Umbilical cord (tissue), 1 donor: ENCODE measurements at regions not wholly inside any gene's neighbourhood (a gene's known extent, or its start where the extent isn't known, plus 50 kb on each side); places are given as distances from the start of the nearest gene placed in this dataset.

ENCODE experiments used
- DNase-seq: peaks from one replicate; pipeline ENCODE4 v3.0.0-alpha.2; 2015; ENCODE audit warnings: low spot score

DNA sequence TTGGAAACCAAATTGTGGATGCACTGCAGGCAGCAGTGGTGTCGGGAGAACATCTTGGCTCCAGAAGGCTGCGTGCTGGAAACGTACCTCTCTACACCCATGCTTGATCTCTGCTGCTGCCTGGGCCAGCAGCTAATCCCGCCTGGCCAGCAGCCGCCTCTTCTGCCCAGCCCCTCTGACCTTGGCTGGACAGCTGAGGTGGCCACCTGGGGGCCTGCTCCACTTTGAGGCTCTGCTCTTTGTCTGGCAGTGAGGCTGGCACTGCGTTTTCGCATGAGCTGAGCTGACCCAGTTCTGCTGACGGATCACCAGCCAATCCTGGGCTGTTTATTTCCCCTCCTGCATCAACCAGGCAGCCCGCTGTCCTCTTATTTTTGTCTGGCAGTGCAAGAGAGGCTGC, 154.9 kb downstream of the TENT4A start:
- DNase-seq: no peak

DNA sequence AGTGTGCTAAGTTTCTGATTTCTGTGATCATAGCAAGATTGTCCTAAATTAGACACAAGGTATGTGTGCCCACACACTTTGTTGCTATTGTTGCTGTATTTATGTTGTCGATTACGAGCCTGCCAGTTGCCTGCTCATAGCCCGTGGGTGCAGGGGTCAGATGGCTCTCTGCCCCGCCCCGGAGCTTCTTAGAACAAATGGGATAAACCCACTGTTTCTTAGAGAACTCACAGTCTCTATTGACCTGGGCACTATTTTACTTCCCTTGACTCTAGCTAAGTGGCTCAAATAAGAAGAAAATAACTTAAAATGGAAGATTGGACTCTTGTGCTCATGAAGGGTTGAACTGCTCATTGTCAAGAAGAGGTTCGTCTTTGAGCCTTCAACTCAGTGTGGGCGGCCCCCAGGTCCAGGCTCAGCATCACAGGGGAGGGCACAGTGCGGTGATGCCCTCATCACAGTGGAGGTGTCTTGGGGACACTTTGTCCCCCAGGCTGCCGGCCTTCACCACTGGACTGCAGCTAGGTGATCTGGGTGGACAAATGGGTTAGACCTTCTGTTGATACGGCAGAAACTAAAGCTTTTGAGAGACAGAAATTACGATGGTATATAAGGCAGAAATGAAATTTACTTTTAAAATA, 155.5 kb downstream of the TENT4A start:
- no peak for DNase-seq

DNA sequence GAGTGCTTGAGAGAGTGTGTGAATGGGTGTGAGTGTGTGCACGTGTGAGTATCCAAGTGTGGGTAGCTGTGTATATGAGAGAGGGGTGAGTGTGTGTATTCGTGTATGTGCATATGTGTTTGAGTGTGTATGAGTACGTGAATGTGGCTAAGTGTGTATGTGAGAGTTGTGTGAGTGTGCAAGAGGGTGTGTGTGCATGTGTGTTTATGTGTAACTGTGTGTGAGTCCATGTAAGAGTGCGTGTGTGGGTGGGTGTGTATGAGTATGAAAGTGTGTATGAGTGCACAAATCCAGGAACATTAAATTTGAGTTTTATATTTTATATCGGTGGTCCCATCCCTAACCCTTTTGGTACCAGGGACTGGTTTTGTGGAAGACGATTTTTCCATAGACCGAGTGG, 156.4 kb downstream of the TENT4A start:
- no peak for DNase-seq

DNA sequence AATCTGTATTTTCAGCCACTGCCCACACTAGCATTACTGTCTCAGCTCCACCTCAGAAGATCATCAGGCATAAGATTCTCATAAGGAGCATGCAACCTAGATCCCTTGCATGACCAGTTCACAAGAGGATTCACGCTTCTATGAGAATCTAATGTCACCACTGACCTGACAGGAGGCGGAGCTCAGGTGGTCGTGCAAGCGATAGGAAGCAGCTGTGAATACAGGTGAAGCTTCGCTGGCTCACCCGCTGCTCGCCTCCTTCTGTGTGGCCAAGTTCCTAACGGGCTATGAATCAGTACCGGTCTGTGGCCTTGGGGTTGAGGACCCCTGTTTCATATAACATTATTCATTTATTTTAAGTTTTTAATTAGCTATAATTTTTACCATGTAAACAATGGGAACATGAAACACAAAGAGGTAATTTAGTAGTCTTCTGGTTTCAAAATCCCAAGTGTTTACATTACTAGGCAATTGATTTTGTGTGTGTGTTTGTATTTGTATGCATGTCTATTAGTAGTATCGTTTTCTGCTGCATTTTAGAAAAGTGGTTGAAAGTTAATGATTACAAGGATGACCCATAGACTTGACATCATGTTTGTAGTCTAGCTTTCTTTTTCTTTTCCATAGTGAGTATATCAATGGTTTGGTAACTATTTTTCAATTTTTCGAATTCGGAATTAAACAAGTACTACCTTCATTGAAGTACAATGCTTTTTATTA, 159.4 kb downstream of the TENT4A start:
- DNase-seq: no peak

DNA sequence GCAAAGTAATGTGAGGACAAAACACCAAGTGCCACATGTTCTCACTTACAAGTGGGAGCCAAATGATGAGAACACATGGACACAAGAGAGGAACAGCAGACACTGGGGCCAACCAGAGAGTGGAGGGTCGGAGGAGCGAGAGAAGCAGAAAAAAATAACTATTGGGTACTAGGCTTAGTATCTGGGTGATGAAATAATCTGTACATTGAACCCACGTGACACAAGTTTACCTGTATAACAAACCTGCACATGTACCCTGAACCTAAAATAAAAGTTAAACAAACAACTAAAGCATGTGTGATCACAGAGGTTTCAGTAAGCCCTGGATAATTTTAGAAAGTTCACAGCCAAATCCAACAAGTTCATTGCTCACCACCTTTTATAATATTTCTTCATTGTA, 160.1 kb downstream of the TENT4A start:
- no peak for DNase-seq

DNA sequence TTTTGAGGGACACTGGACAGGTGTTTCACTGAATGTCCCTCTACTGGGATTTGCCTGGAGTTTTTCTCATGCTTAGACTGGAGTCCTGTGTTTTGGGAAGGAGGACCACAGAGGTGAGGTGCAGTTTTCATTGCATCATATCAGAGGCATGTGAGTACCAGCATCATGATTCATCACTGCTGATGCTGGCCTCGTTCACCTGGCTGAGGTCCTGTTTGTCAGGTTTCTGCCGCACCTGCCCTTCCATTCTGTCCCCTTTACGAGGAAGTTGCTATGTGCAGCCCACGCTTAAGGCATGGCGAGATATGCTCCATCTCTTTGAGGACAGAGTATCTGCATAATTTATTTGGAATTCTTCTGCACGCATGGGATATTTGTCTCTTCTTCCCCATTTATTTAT, 162.1 kb downstream of the TENT4A start:
- no peak for DNase-seq

DNA sequence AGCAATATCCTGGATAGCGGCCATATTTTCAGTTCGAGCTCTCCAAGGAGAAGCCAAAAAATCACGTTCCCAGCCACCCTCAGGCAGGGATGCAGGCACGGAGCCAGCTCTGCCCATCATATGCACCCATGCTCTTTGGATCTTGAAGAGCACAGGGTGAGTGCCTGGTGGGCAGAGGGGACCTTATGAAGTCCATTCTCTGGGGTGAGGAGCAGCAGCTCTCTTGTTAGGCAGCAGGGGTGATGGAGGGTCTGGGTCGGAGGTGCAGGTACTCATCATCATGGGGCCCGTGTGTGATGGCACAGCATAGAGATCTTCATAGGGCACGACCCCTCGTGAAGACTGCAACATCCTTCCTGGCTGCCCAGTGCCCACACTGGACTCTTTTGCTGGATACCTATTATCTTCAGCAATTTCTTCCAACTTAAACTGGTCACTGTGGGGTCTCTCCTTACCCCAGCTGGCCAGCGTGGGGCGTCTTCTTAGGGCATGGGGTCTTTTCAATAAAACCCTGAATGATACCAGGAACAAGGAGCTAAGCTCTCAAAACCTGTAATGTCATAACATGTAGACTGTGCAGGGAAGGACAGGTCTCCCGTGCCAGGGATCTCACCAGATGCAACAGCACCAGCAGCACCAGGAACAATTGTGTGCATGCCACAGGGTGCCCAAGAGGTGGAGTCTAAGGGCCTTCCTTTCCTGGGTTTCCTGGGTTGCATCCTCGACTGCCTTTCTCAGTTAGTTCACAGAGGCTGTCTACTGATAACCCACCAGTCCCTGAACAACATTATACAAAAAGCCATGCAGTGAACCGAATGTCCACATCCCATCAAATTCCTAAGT, 165.0 kb downstream of the TENT4A start:
- no peak for DNase-seq

DNA sequence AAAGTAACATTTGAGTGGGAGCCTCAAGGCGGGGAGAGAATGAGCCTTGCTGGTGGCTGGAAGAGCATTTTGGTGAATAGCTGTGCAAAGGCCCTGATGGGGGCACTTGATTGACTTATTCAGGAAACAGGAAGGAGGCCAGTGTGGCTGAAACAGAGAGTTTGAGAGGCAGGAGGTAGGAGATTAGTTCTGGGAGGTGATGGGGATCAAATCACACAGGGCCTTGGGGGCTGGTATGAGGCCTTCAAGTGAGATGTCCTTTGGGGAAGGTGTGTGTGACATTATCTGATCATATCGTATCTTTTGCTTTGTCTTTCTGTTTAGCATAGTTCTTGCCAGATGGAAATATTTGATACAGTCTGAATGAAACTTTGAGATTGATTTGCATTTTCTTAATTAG, 172.3 kb downstream of the TENT4A start:
- DNase-seq: no peak

DNA sequence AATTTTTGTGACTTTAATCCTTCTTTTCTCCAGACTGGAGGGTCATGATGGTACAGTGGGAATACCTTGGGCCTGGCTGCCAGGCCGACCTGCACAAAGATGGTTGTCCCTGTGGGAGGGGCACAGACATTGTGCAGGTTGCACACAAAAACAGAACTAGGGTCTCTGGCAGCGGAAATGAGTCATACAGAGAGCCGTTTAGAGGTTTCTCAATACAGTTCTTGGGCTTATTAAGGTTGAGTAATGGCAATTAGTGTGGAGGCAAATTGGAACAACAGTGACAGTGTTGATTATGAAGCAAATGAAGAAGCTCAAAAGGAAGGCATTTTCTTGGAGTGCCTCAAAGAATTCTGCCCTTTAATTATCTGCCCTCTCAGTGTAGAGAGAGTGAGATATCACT, 173.6 kb downstream of the TENT4A start:
- no peak for DNase-seq

DNA sequence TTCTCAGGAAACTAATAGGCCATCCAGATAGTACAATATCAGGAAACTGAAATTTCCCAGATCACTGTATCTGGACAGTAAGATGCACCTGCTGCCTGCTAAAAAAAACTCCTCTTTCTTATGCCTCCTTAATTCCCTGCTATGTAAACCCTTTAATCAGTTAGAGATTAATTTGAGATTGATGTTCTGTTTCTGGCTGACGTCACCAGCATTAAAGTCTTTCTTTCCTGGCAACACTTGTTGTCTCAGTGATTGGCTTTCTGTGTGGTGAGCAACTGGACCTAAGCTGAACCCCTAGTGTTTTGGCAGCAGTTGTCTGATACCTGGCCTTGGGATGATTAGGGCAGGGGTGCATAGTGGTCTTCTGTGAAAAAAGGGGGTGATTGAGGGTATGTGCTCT, 175.8 kb downstream of the TENT4A start:
- no peak for DNase-seq

DNA sequence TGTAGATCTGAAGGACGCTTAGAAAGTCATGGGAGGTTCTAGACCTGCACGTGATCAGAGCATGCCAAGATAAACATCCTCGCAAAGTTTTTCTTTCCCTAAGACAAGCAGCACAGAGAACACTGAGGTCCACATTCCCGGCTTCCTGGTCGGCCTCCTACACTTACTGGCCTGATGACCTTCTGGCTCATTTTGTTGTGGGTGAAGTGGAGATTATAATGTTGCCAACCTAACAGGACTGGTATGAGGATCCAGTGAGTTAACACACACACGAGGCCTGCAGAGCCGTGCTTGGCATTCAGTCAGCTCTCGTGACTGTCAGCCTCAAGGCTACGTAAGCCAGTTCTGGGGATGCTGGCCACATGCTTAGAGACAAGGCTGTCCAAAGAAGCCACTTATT, 186.0 kb downstream of the TENT4A start:
- DNase-seq: no peak

DNA sequence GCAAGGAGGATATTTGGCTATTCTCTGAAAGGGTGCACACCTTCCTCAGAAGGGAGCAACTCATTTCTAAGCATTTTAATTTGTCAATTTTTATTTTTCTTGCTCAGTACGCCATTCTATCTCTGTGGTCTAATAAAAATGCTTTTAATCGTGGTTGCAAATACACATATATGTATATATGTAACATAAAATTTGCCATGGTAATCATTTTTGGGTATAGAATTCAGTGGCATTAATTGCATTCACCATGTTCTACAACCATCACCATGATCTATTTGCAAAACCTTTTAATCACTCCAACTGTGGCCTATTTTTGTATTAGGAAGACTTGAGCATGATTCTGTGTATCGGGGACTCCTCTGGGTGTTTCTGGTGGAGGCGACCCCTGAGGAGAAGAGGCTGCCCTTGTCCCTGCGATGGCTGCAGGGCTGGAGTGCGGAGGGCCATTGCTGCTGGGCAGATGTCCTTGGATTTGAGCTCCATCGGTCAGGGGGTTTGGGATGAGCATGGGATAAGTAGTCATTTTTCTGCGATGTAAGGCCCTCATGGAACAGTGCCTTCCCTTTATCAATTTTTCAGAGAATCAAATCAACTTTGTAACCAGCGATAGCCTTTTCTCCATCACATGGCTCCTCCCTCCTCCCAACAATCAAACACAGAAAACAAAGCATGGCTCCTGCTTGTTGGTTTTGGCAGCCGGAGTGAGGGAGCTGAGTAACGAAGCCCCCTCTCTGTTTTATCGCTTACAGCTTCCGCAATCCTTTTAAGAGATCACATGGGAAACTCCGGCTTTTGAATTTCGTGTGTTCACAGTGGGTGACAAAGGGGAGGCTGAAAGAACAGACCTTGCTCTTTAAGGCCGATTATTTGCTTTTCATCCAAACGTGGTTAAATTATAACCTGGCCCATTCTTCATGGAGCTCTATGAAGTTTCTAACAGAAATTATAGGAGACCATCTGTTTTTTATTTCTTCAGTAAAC, 187.3 kb downstream of the TENT4A start:
- no peak for DNase-seq

DNA sequence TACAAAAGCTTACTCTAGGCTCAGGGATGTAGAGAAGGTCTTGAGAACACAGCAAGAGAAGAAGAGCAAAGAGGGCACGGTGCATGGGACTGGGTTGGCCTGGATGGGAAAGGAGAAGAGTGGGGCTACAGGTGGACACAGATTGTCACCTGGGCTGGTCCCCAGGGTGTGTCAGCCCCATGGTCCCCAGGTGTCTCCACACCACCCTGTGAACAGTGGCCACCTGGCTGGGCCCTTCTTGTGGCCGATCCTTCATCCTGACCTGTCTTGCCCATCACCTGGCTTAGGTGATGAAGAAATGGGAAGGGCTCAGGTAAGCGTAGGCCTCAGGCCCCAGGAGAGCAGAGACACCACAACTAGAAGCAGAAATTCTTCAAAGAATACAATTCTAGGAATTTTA, 188.9 kb downstream of the TENT4A start:
- DNase-seq: no peak

DNA sequence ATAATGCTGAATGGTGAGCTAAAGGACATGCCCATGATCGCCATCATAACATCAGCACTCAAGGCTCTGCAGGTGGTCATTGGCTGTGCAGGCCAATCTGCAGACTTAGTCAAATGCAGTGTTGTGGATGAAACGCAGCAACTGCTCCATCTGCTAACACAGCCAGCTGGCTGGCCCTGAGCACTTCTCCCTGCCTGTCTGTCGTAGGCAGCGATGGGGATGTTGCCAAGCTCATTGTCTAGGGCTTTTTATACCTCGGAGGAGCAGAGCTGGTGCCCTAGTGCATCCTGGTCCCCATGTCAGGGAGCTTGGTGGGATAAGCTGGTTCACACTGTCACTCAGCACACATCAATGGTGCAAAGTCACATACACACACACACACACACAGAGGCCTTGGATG, 189.4 kb downstream of the TENT4A start:
- DNase-seq: no peak

DNA sequence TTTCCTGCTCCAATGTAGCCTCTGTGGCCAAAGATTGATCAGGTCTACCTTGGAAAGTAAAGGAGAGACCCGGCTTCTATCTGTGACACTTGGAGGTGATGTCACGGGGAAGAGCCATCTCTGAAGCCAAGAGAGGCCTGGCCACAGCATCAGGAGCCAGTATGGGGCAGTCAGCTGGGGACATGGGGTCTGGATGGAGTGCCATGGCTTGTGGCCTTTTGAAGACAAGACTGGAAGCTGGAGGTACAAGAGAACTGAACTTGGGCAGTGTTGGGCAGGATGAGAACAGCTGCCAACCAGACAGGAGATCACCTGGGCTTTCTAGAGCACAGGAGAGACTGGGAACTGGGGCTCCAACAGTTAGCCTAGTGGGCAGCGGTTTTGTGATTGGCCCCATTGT, 190.7 kb downstream of the TENT4A start:
- DNase-seq: no peak

DNA sequence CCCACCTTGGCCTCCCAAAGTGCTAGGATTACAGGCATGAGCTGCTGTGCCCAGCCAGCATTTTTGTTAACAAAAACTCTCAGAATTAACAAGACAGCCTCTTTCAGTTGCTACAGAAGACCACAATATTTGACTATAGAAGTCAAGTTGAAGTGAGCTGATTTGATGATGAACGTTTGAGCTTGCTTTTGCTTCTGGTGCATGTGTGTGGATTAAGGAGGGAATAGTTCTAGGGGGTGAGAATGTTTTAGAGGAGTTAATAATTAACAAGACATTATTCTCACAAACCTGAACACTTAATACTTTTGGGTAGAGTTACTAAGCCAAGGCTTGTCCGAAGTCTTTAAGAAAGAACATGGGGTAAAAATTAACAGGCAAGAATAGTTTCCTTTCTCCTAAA, 191.6 kb downstream of the TENT4A start:
- no peak for DNase-seq

DNA sequence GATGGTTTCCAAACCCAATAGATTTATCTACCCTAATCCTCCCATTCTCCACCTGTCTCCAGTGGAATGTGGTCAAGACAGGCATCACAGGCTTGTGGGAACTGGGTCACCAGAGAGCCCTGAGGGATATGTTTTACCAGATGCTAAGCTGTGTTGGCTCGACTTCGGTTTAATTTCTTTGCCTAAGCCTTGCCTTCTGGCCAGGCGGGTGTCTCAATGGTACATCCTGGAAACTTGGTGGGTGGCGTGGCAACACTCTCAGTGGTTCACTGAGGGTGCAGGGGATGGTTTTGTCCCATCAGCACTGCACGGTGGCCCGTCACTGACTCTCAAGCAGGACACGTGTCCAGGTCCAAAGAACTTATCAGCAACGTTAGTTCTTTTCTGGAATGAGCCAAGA, 192.2 kb downstream of the TENT4A start:
- DNase-seq: no peak

DNA sequence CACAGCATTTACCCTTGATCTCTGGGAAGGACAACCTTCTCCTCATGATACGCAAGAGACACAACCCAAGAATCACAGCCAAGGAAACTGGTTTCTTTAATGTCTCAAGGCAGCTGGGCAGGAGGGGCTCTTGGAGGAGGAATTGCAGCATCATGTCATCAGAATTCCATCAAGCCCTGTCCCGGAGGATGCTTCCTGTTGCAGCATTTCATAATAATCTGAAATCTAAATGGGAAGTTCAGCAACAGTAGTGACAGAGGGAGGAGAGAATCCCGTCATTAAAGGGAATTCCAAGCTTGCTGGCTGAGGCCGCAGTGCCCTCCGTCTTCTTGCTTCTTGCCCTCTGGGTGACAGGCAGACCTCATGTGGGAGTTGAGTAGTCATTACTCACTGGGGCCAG, 192.7 kb downstream of the TENT4A start:
- peak; percentile 21 for DNase-seq

DNA sequence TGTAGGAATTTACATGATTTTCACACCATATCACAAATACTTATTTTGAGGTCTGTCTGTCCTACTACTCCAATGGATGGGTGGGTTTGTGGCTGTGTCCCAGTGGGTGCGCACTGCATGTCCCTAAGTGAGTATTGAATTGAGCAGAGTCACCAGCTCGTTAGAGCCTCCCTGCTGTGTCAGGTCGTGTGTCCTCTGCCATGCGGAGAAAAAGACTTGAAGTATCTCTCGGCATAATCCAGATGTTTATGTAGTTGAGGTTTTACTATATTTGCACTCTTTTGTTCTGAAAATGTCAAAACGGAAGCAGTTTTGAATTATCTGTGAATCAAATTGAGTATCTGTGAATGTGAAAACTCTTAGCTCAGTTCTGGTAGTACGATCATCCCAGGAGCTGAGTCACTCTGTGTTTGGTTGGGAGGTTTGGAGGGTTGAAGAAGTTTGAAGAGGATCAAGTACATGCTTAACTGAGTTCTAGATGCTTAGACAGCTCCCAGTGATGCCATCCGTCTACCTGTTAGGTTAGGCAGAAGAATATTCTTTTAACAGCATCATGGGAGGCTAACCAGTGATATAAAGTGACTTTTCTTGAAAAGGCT, 194.2 kb downstream of the TENT4A start:
- no peak for DNase-seq

DNA sequence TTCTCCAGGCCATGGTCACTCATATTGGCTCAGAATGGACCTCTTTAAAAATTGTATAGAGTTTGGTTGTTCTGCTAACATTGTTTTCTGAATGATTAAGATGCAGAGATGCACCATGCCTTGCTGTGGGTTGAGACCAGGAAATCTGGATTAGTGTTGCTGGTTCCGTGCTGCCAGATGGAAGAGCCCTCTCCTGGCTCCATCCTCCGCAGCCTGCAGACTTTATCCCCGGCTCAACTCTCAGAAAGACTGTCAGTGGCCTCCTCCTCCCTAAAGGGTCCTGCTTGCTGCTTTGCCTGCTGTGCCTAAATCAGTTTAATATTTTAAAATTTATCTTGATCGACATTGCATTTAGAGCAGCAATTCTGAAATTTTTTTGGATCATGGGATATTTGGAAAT, 196.7 kb downstream of the TENT4A start:
- peak; percentile 50 for DNase-seq

DNA sequence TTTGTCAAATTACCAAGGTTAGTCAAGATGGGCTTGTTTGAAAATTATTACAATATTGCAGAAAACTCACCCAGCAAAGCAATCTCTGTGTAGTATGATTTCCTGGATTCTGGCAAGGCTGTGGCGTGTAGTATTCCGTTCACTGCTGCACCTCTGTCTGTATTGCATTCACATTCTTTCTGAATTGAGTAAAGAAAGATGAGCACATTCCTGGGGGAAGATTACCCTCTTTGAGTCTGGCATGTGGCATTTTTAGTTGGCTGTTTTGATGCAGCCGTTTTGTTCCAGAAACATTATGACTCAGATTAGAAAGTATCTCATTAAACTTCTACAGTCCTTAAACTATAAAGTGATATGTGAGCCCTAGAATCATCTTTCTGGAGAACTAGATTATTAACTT, 197.7 kb downstream of the TENT4A start:
- DNase-seq: peak; percentile 67
